ENCODE measurements at regions not wholly inside any gene's neighbourhood (a gene's known extent, or its start where the extent isn't known, plus 50 kb on each side); places are given as distances from the start of the nearest gene placed in this dataset.
"Not testable (repeated sequence)": the region's sequence is repeated elsewhere in the genome, so short reads cannot be mapped to it uniquely, and the experiment has no call there.

DNA sequence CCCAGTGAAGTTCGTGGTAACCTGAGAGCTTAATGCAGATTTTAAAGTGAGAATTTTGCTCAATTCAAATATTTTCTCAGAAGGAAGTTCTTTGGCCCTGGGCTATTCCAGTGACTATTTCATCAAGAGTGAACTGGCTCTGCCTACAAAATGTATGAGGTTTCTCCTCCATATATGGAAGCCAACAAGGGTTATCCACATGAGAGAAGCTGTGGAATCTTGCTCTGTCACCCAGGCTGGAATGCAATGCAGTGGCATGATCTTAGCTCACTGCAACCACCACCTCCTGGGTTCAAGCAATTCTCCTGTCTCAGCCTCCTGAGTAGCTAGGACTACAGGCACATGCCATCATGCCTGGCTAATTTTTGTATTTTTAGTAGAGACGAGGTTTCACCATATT lies 132.2 kb downstream of the GXYLT1 start:
- H3K9me3 ChIP-seq (ENCODE audit: control insufficient read depth, insufficient read depth, low read length); DNase-seq (ENCODE audit: low read depth in 4 of 6, low spot score in 6 of 6); H3K27ac ChIP-seq (ENCODE audit: low read depth, low read length); H3K27me3 ChIP-seq (ENCODE audit: control insufficient read depth, insufficient read depth, low read length); H3K4me1 ChIP-seq (ENCODE audit: control insufficient read depth, insufficient read depth, low read length); H3K36me3 ChIP-seq (ENCODE audit: control insufficient read depth, insufficient read depth, low read length); H3K4me3 ChIP-seq (ENCODE audit: low read depth, low read length): not testable (repeated sequence)
- 100% methylated on average over 1 of the region's 2 CpGs for WGBS (ENCODE audit: insufficient coverage)

DNA sequence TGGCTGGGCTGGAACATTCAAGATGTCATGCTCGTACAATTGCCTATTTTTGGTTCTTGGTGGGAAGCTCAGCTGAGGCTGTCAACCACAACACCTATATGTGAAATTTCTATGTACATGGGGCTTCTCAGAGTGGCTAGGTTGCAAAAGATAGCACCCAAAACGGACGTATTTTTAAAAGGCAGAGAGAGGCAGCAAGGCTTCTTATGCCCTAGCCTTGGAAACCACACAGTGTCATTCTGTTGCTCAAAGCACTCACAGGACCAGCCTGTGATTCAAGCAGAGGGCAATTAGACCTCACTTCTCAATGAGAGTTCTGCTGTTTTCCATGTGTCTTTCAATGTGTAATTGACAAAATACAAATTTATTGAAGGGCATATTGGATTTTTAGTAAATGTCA lies 134.0 kb downstream of the GXYLT1 start:
- WGBS (ENCODE audit: insufficient coverage), result 71% methylated on average over 2 of the region's 3 CpGs
- H3K9me3 ChIP-seq (ENCODE audit: control insufficient read depth, insufficient read depth, low read length), result no peaks in the 10 kb centered on the region
- no peaks in the 10 kb centered on the region for H3K4me1 ChIP-seq (ENCODE audit: control insufficient read depth, insufficient read depth, low read length)
- no peaks in the 10 kb centered on the region for H3K36me3 ChIP-seq (ENCODE audit: control insufficient read depth, insufficient read depth, low read length)
- no peaks in the 10 kb centered on the region for H3K27me3 ChIP-seq (ENCODE audit: control insufficient read depth, insufficient read depth, low read length)
- H3K27ac ChIP-seq (ENCODE audit: low read depth, low read length), result no peak overlapping the region
- no peak overlapping the region for H3K4me3 ChIP-seq (ENCODE audit: low read depth, low read length)
- DNase-seq (ENCODE audit: low read depth in 4 of 6, low spot score in 6 of 6), result no peak

DNA sequence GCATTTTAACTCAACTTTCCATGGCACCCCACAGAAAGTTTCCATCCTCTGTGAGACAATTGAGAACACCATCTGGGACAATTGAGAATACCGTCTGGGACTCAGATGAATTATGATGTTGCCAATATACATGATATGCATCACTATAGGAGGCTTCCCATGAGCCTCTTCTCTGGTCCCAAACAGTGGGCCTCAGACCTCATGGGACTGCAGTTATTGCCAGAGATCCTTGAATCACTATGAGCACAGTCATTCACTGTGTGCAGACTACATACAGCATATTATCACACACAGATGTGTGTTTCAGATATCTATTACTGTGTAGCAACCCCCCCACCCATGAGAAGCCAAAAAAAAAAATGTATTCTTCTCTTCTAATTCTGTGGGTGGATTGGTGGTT lies 134.4 kb downstream of the GXYLT1 start:
- H3K4me1 ChIP-seq (ENCODE audit: control insufficient read depth, insufficient read depth, low read length), result no peaks in the 10 kb centered on the region
- no peak overlapping the region for H3K4me3 ChIP-seq (ENCODE audit: low read depth, low read length)
- no peaks in the 10 kb centered on the region for H3K36me3 ChIP-seq (ENCODE audit: control insufficient read depth, insufficient read depth, low read length)
- no peak overlapping the region for H3K27ac ChIP-seq (ENCODE audit: low read depth, low read length)
- no peak for DNase-seq (ENCODE audit: low read depth in 4 of 6, low spot score in 6 of 6)
- H3K27me3 ChIP-seq (ENCODE audit: control insufficient read depth, insufficient read depth, low read length), result no peaks in the 10 kb centered on the region
- H3K9me3 ChIP-seq (ENCODE audit: control insufficient read depth, insufficient read depth, low read length), result no peaks in the 10 kb centered on the region
- no CpG with 5 or more reads among the region's 1 CpG for WGBS (ENCODE audit: insufficient coverage)

DNA sequence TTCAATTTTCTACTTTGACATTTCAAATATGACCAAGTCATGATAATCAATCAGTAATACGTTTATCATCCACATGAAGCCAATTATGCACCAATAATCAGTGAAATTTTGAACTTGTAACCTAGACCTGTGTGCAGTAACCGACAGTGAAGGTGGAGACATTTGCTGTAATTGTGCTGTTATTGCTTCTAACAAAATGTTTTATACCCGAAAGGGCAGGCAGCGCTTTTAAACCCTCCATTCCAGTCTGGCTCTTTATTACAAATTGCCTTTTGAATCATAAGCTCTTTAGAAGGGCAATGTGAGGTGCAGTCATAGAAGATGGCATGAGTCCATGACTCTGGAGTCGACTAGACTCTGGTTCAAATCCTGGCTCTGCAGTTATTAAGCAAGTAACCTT lies 135.7 kb downstream of the GXYLT1 start:
- Histone ChIP-seq H3K4me3 (ENCODE audit: low read depth, low read length) (no peak overlapping the region), H3K4me1 (ENCODE audit: control insufficient read depth, insufficient read depth, low read length) (no peaks in the 10 kb centered on the region), H3K27ac (ENCODE audit: low read depth, low read length) (no peak overlapping the region), H3K36me3 (ENCODE audit: control insufficient read depth, insufficient read depth, low read length) (no peaks in the 10 kb centered on the region), H3K27me3 (ENCODE audit: control insufficient read depth, insufficient read depth, low read length) (no peaks in the 10 kb centered on the region), H3K9me3 (ENCODE audit: control insufficient read depth, insufficient read depth, low read length) (no peaks in the 10 kb centered on the region)
- WGBS (ENCODE audit: insufficient coverage), result 90% methylated on average over 2 of the region's 5 CpGs
- no peak for DNase-seq (ENCODE audit: low read depth in 4 of 6, low spot score in 6 of 6)

DNA sequence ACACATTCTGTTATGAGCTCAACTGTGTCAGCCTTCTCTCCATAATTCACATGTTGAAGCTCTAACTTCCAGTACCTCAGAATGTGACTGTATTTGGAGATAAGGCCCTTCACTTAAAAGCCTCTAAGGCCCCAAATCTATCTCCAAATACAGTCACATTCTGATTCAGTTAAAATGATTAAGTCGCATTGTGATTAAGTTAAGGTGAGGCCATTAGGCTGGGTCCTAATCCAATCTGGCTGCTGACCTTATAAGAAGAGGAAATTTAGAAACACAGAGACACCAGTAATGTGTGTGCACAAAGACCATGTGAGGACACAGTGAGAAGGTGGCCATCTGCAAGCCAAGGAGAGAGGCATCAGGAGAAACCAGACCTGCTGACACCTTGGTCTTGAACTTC lies 141.6 kb downstream of the GXYLT1 start:
- Histone ChIP-seq H3K36me3 (ENCODE audit: control insufficient read depth, insufficient read depth, low read length) (no peaks in the 10 kb centered on the region), H3K27ac (ENCODE audit: low read depth, low read length) (no peak overlapping the region), H3K9me3 (ENCODE audit: control insufficient read depth, insufficient read depth, low read length) (no peaks in the 10 kb centered on the region), H3K4me1 (ENCODE audit: control insufficient read depth, insufficient read depth, low read length) (peaks cover 5% of the 10 kb centered on the region), H3K27me3 (ENCODE audit: control insufficient read depth, insufficient read depth, low read length) (no peaks in the 10 kb centered on the region), H3K4me3 (ENCODE audit: low read depth, low read length) (no peak overlapping the region)
- no CpG with 5 or more reads among the region's 1 CpG for WGBS (ENCODE audit: insufficient coverage)
- no peak for DNase-seq (ENCODE audit: low read depth in 4 of 6, low spot score in 6 of 6)

DNA sequence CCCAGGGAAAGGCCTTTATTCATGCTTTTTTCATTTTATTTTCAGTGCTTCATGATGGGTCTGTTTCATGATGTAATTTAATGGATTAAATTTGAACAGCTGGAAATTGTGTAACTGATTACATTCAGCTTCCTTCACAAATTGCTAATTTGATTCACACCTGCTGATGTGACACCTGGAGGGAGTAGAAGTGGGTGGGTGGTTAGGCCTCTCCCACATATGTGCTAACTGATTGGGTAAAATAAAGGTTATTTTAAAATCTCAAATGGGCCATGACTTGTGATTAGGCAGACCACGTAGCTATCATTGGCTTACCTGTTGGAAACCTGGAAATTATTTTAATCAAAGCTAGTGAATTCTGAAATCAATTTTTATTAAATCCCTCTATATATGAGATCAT lies 142.1 kb downstream of the GXYLT1 start:
- no peak overlapping the region for H3K4me3 ChIP-seq (ENCODE audit: low read depth, low read length)
- no peaks in the 10 kb centered on the region for H3K36me3 ChIP-seq (ENCODE audit: control insufficient read depth, insufficient read depth, low read length)
- no CpG with 5 or more reads among the region's 1 CpG for WGBS (ENCODE audit: insufficient coverage)
- peaks cover 5% of the 10 kb centered on the region for H3K4me1 ChIP-seq (ENCODE audit: control insufficient read depth, insufficient read depth, low read length)
- no peak for DNase-seq (ENCODE audit: low read depth in 4 of 6, low spot score in 6 of 6)
- H3K9me3 ChIP-seq (ENCODE audit: control insufficient read depth, insufficient read depth, low read length), result no peaks in the 10 kb centered on the region
- H3K27ac ChIP-seq (ENCODE audit: low read depth, low read length), result no peak overlapping the region
- no peaks in the 10 kb centered on the region for H3K27me3 ChIP-seq (ENCODE audit: control insufficient read depth, insufficient read depth, low read length)

DNA sequence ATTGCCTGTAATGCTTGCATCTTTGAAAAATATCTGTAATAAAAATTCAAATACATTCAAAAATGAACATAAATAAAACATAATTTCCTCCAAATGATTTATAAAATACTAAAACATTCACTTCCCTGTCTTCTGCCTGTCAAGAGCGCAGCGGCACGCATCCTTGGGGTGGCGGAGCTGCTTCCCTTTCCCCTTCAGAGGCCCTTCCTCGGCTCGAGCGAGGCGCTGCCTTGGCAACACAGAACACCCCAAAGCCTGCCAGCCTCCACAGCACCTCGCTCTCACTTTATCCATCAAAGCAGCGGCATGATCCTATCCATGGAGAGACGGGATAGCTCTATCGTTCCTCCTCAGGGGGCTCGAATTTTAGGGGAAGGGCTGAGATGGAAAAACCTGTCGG lies 146.2 kb downstream of the GXYLT1 start:
- Histone ChIP-seq H3K27ac (ENCODE audit: low read depth, low read length) (no peak overlapping the region), H3K4me1 (ENCODE audit: control insufficient read depth, insufficient read depth, low read length) (peaks cover 5% of the 10 kb centered on the region), H3K4me3 (ENCODE audit: low read depth, low read length) (no peak overlapping the region), H3K9me3 (ENCODE audit: control insufficient read depth, insufficient read depth, low read length) (no peaks in the 10 kb centered on the region), H3K27me3 (ENCODE audit: control insufficient read depth, insufficient read depth, low read length) (no peaks in the 10 kb centered on the region), H3K36me3 (ENCODE audit: control insufficient read depth, insufficient read depth, low read length) (no peaks in the 10 kb centered on the region)
- no peak for DNase-seq (ENCODE audit: low read depth in 4 of 6, low spot score in 6 of 6)
- WGBS (ENCODE audit: insufficient coverage), result 72% methylated on average over 9 of the region's 14 CpGs

DNA sequence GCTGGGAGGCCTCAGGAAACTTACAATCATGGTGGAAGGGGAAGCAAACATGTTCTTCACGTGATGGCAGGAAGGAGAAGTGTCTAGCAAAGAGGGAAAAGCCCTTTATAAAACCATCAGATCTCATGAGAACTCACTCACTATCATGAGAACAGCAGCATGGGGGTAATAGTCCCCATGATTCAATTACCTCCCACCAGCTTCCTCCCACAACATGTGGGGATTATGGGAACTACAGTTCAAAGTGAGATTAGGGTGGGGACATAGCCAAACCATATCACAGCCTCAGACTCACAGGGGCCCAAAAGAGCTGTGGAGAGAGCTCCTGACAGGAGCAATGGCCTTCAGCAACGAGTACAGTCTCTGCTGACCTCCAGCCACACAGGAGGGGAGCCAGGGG lies 151.4 kb downstream of the GXYLT1 start:
- Histone ChIP-seq H3K27ac (ENCODE audit: low read depth, low read length) (no peak overlapping the region), H3K9me3 (ENCODE audit: control insufficient read depth, insufficient read depth, low read length) (peaks cover 2% of the 10 kb centered on the region), H3K4me1 (ENCODE audit: control insufficient read depth, insufficient read depth, low read length) (no peaks in the 10 kb centered on the region), H3K4me3 (ENCODE audit: low read depth, low read length) (no peak overlapping the region), H3K27me3 (ENCODE audit: control insufficient read depth, insufficient read depth, low read length) (no peaks in the 10 kb centered on the region), H3K36me3 (ENCODE audit: control insufficient read depth, insufficient read depth, low read length) (no peaks in the 10 kb centered on the region)
- WGBS (ENCODE audit: insufficient coverage), result 67% methylated on average over 1 of the region's 2 CpGs
- no peak for DNase-seq (ENCODE audit: low read depth in 4 of 6, low spot score in 6 of 6)

DNA sequence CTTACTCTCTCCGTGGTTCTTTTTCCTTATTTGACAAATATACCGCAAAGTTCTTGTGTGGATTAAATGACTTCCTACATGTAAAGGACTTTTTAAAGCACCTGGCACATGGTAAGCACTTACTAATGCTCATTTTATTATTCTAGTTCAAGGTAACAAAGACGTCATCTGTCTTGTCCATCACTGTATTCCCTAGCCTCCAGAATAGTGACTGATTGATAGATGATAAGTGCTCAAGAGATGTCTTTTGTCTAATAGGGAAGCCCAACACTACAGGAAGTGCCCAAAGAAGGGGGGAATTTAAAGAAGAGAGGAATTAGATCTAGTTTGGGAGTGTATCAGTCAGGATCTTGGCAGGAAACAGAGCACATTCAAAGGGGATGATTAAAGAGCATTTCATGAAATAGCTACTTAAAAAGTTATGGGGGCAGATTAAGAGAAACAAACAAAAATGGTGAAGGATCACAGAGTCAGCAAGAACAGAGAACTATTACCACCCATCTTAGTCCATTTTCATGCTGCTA lies 151.9 kb downstream of the GXYLT1 start:
- WGBS (ENCODE audit: insufficient coverage), result no CpG with 5 or more reads among the region's 3 CpGs
- Histone ChIP-seq H3K4me3 (ENCODE audit: low read depth, low read length) (no peak overlapping the region), H3K27me3 (ENCODE audit: control insufficient read depth, insufficient read depth, low read length) (no peaks in the 10 kb centered on the region), H3K4me1 (ENCODE audit: control insufficient read depth, insufficient read depth, low read length) (no peaks in the 10 kb centered on the region), H3K9me3 (ENCODE audit: control insufficient read depth, insufficient read depth, low read length) (peaks cover 2% of the 10 kb centered on the region), H3K27ac (ENCODE audit: low read depth, low read length) (no peak overlapping the region), H3K36me3 (ENCODE audit: control insufficient read depth, insufficient read depth, low read length) (no peaks in the 10 kb centered on the region)
- no peak for DNase-seq (ENCODE audit: low read depth in 4 of 6, low spot score in 6 of 6)

DNA sequence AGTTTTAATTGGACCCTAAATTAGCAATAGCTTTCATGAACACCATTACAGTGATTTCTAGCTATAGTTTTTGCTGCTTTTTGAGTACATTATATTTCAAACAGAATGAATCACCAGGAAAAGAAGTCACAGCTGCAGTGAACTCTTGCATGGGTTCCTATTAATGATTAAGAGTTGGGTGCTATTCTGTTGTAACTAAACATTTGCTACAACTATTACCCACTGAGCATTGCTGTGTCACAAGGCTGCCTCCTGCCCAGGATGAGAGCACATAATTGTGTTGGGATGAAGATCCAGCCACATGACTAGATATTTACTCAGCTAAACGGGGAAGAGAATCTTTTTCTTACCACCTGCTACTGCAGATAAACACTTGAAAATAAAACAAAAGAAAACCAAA lies 152.7 kb downstream of the GXYLT1 start:
- Histone ChIP-seq H3K27ac (ENCODE audit: low read depth, low read length) (no peak overlapping the region), H3K27me3 (ENCODE audit: control insufficient read depth, insufficient read depth, low read length) (no peaks in the 10 kb centered on the region), H3K4me1 (ENCODE audit: control insufficient read depth, insufficient read depth, low read length) (no peaks in the 10 kb centered on the region), H3K9me3 (ENCODE audit: control insufficient read depth, insufficient read depth, low read length) (peaks cover 2% of the 10 kb centered on the region), H3K36me3 (ENCODE audit: control insufficient read depth, insufficient read depth, low read length) (no peaks in the 10 kb centered on the region), H3K4me3 (ENCODE audit: low read depth, low read length) (no peak overlapping the region)
- WGBS (ENCODE audit: insufficient coverage), result 0% methylated on average over 1 of the region's 1 CpG
- peak in 1 of 6 donors; percentile 57 for DNase-seq (ENCODE audit: low read depth in 4 of 6, low spot score in 6 of 6)

All from spinal cord (tissue), 9 donors.